HG03196 (cell line): ENCODE measurements at regions not wholly inside any gene's neighbourhood (a gene's known extent, or its start where the extent isn't known, plus 50 kb on each side); places are given as distances from the start of the nearest gene placed in this dataset.
A peak's percentile ranks its signal among the peaks of the same experiment; 100 is the strongest.

Source experiments
- ATAC-seq: cut with Tn5 transposase; IDR thresholded peaks from one replicate; pipeline ENCODE4 v1.9.1; 2021; ENCODE audit not compliant: unreplicated experiment

- ATAC-seq: no peak
Measured at GRCh38 chr4:119933606-119934005, 133.0 kb downstream of the MAD2L1 start.

DNA sequence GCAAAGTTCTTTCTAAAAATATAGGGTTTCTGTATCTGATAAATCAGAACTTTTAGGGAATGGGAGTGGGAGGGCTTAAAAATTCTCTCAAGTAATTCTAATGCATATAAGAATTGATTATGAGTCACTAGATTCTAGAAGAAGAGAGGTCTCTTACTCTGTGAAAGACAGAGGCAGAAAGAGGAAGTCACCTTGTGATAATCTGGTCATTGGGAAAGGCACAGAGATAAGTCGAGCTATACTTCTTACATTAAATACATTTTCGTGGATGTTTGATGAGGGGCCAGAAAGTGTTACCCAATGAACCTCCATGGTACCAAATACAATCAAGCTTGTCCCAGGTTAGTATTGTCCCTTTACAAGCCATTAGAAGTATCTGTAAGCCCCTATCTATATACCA is 134.4 kb downstream of the MAD2L1 start:
- no peak for ATAC-seq

- no peak for ATAC-seq
Measured at GRCh38 chr4:119930546-119930945, 136.1 kb downstream of the MAD2L1 start.

DNA sequence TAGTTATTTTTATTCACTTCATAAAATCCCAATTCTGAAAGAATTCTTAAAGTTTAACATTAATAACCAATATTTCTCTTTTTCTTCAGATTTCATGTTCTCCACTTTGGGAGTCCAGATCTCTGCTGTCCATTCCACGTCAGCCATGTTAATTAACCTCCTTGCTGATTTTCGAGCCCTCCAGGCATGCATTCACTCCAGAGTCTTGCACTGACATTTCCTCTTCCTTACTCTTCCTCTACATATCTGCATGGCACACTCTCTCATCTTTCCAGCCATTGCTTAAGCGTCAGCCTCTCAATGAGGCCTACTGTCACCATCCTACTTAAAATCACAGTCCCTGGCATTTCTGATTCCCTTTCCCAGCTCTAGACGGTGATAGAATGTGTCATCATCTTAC is 144.8 kb downstream of the MAD2L1 start:
- no peak for ATAC-seq

GRCh38 chr4:119906277-119906676 is 160.4 kb downstream of the MAD2L1 start:
- ATAC-seq: no peak

GRCh38 chr4:119898211-119898610 is 168.4 kb downstream of the MAD2L1 start:
- no peak for ATAC-seq

DNA sequence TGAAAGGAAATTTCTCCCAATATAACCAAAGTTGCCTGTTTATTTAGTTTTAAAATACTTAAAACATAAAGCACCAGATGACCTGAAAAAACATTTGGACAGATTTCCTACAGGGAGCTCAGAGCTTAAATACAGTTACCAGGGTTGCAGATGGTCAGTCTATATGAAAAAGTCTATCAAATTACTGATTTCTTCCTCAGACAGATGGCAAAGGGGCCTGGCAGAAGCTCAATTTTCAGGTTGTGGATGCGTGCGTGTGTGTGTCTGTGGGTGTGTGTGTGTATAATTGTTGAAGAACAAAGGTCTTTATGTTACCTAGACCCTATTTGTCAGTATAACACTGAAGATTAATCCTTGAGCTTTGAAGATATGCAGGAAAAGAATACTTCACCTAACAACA is 169.4 kb downstream of the MAD2L1 start:
- no peak for ATAC-seq

DNA sequence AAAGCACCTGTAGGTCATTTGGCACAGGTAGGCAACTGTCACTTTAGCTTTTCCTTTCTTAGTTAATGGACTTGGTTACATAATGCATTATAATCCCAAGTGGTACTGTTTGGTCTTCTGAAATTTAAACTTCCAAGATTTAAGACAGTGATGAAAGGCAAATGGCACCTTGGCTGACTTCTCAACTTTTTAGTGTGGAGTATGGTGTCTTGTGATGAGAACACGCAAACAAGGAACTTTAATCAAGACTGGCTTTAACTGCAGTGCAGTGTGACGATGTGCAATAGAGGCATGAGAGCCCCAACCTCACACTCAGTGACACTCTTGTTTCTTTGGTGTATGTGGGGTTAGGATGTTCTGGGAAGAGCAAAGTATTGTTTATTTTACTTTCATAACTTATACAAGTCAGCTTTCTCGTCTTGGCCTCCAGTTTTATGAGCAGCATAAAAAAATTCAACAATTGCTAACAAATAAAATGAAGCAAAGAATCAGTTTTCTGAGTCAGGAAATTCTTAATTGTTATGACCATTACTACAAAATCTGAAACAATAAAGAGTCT is 171.9 kb downstream of the MAD2L1 start:
- ATAC-seq: no peak

- no peak for ATAC-seq
Measured at GRCh38 chr4:119873794-119874325, 192.8 kb downstream of the MAD2L1 start.

DNA sequence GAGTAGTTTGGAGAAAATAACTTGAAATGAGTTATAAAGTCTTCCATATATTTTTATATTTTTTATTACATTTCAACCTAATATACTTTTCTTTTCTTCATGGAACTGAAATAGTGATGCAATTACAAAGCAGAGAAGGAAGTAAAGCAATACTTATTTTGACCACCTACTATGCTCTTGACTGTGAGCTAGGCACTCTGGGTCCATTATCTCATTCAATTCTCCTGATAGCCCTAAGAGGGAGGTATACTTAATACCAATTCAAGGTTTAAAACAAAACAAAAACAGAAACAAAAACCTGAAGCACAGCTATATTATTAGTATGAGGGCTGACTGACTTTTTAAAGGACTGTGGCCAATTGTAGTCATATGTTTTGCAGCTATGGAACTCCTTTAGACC is 193.5 kb downstream of the MAD2L1 start:
- ATAC-seq: no peak

GRCh38 chr4:119872371-119873016 is 194.2 kb downstream of the MAD2L1 start:
- ATAC-seq: no peak

DNA sequence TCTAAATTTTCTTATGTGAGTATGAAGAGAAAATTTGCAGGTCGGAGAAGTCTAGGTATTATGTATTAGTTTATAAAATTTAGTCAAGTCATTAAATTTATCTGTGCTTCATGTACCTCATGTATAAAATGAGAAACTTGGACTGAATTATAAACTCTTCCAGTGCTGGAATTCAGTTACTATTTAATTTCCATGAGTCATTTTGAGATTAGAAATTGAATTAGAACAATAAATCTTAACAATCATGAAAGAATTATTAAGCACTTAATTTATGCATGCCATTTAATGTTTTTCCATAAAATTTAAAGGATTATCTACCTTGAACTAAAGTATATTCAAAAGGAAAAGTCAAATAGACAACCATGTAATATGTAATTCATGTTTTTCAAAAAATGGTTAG is 195.8 kb downstream of the MAD2L1 start:
- ATAC-seq: no peak

DNA sequence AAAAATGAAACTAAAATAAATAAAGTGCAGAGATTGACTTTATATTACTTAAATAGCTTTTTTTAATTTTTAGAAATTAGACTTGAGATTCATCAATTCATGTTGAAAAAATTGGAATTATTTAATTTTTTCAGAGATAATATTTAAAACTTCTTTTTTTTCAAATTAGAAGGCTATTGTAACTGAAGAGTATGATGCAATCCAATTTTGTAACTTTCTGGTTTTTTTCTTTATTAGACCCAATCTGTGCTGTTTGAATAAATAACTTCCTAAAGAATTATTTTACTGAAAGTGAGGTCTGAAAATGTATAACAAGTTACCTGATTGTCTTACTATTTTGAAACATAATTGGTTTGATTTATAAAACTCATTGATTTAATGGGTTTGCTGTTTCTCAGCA is 200.9 kb downstream of the MAD2L1 start:
- ATAC-seq: no peak

DNA sequence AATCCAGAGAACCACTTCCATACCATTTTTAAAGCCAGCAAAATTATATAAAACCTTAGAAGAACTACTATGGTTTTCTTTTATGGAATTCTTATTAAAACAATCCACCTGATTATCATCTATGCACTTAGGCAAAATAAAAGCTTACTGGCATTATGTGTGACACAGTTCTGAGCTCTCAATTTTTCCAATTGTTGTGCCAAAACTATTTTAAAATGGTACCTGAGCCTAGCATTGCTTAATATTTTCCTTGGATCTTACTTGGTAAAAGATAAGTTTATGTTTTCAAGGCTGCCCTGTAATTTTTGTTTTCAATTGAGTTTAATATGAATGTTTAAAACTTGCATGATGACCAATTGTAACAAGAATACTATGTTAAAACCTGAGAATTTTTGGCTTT is 201.3 kb downstream of the MAD2L1 start:
- no peak for ATAC-seq

GRCh38 chr4:119861731-119862130 is 204.9 kb downstream of the MAD2L1 start:
- no peak for ATAC-seq

DNA sequence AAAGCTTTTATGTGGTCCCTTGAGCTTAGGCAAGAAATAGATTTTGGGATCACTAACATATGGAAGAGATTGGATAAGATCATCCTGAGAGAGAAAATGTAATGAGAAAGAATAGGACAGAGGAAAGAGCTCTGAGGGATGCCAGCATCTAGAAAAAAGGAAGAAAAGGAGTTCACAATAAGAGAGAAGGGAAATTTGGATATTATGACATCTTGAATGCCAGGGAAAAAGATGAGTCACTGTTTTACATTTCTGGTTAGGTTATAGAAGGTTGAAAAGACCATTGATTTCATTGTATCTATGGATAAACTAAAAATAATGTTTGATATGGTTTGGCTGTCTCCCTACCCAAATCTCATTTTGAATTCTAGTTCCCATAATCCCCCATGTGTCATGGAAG is 208.5 kb downstream of the MAD2L1 start:
- no peak for ATAC-seq

DNA sequence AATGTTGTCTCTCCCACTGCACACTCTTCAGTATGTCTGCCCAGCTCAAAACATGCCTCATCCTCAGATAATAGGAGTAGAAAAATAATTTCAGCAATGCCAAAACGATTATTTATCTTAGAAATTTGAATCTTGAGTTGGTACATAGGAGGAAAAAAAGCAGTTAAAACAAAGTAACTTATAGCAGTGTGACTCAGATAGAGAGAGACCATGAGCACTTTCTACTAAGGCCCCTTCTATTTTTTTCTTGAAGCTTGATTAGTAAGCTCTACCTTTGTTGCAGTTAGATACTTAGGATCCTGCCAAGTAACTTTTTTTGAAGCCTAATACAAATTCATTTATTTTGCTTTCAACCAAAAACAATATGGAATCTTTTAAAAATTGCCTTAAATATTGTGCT is 212.3 kb downstream of the MAD2L1 start:
- no peak for ATAC-seq

DNA sequence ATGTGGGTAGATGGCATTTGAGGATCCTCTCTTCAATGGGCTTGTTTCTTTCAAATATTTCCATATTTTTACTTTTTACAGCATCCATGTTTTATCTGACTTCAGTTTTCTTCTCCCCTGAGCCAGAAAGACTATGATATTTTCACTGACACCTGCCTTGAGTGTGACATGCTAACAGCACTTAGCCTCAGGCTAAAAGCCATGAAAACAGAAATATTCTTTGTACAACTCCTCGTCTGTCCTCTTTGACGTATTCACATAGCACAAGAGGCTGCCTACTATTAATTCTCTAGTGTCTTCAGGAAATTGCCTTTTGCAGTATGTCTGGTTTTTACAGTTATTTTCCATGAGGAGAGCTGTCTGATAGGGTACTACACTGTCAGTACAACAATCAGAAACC is 215.0 kb downstream of the MAD2L1 start:
- ATAC-seq: no peak

DNA sequence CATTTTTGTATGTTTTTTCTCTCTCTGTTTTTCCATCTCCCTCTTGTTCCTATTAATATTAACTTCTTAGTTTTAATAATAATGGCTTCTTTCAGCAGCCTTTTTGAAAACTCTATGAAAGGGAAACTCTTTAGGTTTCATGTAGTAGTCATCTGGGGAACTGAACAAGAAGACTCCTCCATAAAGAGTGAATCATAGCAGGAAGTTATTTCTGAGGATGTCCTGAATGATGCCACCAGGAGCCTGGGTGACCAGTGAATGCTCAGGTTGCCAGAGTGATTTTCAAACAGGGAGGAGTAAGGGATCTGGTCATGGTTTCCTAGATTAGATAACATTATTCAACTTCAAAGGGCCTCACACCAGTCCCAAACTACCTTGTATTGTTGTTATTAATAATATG is 212.8 kb upstream of the PDE5A start:
- ATAC-seq: peak; percentile 89

DNA sequence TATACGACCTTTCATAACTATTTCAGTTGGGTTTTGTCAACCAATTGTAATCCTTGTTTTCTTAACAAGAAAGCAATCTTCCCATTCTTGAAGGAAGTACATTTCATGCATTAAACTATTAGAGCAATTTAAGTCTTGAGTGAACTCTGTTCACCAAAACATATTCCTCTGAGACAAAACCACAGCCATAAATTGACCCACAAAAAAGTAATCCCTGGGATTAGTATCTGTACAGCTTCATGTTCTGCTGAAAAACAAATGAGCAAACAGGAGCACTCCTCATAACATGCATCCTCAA is 207.0 kb upstream of the PDE5A start:
- no peak for ATAC-seq

DNA sequence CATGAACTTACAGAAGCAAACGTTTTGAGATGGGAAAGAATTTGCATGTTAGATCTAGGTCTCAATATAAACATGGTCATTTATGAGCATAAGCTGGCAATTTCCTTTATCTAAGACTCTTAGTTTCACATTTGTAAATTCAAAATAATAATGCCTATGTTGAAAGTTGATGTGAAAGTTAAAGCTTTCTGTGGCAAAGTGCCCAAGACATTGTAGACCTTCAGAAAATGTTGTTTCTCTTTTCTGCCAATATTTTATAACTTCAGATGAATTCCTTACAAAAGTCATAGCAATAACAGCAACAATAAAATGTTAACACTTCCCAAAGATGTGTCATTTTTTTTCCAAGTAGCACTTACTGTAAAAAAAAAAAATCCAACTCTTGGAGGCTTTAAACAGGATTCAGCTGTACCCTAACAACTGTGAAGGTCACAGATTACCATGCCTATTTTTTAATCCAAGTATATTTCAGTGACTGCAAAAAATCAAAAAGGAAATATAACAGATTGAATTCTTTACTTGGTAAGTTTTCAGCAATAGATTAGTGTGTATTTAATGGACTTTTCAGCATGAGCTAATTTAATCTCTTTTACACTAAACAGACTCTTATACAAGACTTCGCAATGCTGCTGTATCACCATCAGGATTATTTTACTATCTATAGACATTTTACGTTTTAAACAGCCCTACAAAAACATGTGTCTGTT is 206.5 kb upstream of the PDE5A start:
- ATAC-seq: no peak

GRCh38 chr4:119833611-119834010 is 205.0 kb upstream of the PDE5A start:
- no peak for ATAC-seq

- no peak for ATAC-seq
Measured at GRCh38 chr4:119832776-119833175, 204.2 kb upstream of the PDE5A start.
